Parathyroid adenoma (tissue), 2 donors: ENCODE measurements at regions not wholly inside any gene's neighbourhood (a gene's known extent, or its start where the extent isn't known, plus 50 kb on each side); places are given as distances from the start of the nearest gene placed in this dataset.

ENCODE experiments used
- H2AFZ ChIP-seq: fragments of 300-600 bp; sonication (generic); one replicate; pipeline ENCODE4 v1.7.0; 2017; ENCODE audit warnings: antibody characterized with exemption, mild to moderate bottlenecking
- H3K27ac ChIP-seq: fragments of 300-600 bp; sonication (generic); one replicate; pipeline ENCODE4 v1.7.0; 2017
- H3K27me3 ChIP-seq: fragments of 300-600 bp; sonication (generic); one replicate; pipeline ENCODE4 v1.7.0; 2017; ENCODE audit warnings: low read length; ENCODE audit not compliant: control insufficient read depth, insufficient read depth
- H3K36me3 ChIP-seq: fragments of 300-600 bp; sonication (generic); one replicate; pipeline ENCODE4 v1.7.0; 2017; ENCODE audit warnings: low read length; ENCODE audit not compliant: control insufficient read depth, insufficient read depth
- H3K4me1 ChIP-seq: fragments of 300-600 bp; sonication (generic); one replicate; pipeline ENCODE4 v1.7.0; 2017; ENCODE audit warnings: control low read depth
- H3K4me2 ChIP-seq: fragments of 300-600 bp; sonication (generic); one replicate; pipeline ENCODE4 v1.7.0; 2017; ENCODE audit warnings: low read length
- H3K4me3 ChIP-seq: fragments of 300-600 bp; sonication (generic); one replicate; pipeline ENCODE4 v1.7.0; 2017; ENCODE audit warnings: low read depth, low read length
- H3K79me2 ChIP-seq: fragments of 300-600 bp; sonication (generic); one replicate; pipeline ENCODE4 v1.7.0; 2017; ENCODE audit warnings: control low read depth
- H3K9ac ChIP-seq: fragments of 300-600 bp; sonication (generic); one replicate; pipeline ENCODE4 v1.7.0; 2017; ENCODE audit warnings: mild to moderate bottlenecking
- H3K9me3 ChIP-seq: fragments of 300-600 bp; sonication (generic); one replicate; pipeline ENCODE4 v1.7.0; 2017; ENCODE audit warnings: low read length; ENCODE audit not compliant: control insufficient read depth
- TF ChIP-seq, protein P1 (sequence below): fragments of 300-600 bp; sonication (generic); IDR thresholded peaks from one replicate; pipeline ENCODE4 v1.7.0; 2017; ENCODE audit warnings: antibody characterized with exemption, mild to moderate bottlenecking
- donor health status: primary hyperparathyroidism.

DNA sequence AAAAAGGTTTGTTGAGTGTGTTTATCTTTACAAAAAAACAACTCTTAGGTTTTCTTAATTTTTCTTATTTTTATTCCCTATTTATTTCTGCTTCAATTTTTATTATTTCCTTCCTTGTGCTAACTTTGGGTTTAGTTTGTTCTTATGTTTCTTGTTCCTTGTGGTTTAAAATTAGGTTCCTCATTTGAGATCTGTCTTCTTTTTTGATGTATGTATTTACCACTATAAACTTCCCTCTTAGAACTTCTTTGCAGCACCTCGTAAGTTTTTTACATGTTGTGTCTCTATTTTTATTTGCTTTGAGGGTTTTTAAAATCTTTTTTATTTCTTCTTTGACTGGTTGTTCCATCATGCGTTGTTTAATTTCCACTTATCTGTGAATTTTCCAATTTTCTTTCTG, 1217.1 kb upstream of the CELF2 start:
- Histone ChIP-seq H3K4me1 (no peaks in the 10 kb centered on the region), H3K79me2 (no peaks in the 10 kb centered on the region), H3K9me3 (no peaks in the 10 kb centered on the region), H3K27ac (no peak overlapping the region), H2AFZ (no peak overlapping the region), H3K9ac (no peak overlapping the region), H3K4me3 (no peak overlapping the region), H3K27me3 (no peaks in the 10 kb centered on the region), H3K4me2 (no peak overlapping the region), H3K36me3 (no peaks in the 10 kb centered on the region)
- TF ChIP-seq, protein P1, sequence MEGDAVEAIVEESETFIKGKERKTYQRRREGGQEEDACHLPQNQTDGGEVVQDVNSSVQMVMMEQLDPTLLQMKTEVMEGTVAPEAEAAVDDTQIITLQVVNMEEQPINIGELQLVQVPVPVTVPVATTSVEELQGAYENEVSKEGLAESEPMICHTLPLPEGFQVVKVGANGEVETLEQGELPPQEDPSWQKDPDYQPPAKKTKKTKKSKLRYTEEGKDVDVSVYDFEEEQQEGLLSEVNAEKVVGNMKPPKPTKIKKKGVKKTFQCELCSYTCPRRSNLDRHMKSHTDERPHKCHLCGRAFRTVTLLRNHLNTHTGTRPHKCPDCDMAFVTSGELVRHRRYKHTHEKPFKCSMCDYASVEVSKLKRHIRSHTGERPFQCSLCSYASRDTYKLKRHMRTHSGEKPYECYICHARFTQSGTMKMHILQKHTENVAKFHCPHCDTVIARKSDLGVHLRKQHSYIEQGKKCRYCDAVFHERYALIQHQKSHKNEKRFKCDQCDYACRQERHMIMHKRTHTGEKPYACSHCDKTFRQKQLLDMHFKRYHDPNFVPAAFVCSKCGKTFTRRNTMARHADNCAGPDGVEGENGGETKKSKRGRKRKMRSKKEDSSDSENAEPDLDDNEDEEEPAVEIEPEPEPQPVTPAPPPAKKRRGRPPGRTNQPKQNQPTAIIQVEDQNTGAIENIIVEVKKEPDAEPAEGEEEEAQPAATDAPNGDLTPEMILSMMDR = no peak

- Histone ChIP-seq H3K4me2 (no peak overlapping the region), H3K27me3 (no peaks in the 10 kb centered on the region), H3K36me3 (no peaks in the 10 kb centered on the region), H3K9ac (no peak overlapping the region), H3K4me3 (no peak overlapping the region), H3K4me1 (no peaks in the 10 kb centered on the region), H3K9me3 (no peaks in the 10 kb centered on the region), H3K27ac (no peak overlapping the region), H2AFZ (no peak overlapping the region), H3K79me2 (no peaks in the 10 kb centered on the region)
- TF ChIP-seq, protein P1 = no peak
These were observed 1209.8 kb upstream of the CELF2 start for GRCh38 chr10:9807846-9808245.

DNA sequence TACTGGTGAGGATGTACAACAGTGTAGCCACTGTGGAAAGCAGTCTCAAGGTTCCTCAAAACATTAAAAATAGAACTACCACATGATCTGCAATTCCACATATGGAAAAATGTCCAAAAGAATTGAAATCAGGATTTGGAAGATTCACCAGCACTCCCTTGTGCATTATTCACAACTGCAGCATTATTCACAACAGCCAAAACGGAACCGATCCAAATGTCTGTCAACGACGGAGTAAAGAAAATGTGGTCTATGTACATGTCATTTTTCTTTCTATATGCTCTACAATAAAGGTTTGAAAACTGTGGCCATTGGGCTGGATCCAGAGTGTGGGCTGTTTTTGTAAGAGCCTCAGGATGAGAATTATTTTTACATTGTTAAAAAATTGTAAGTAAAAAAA, 1206.1 kb upstream of the CELF2 start:
- TF ChIP-seq, protein P1 = no peak
- Histone ChIP-seq H3K4me1 (no peaks in the 10 kb centered on the region), H3K27me3 (no peaks in the 10 kb centered on the region), H3K27ac (no peak overlapping the region), H3K9ac (no peak overlapping the region), H2AFZ (no peak overlapping the region), H3K9me3 (no peaks in the 10 kb centered on the region), H3K4me2 (no peak overlapping the region), H3K4me3 (no peak overlapping the region), H3K36me3 (no peaks in the 10 kb centered on the region), H3K79me2 (no peaks in the 10 kb centered on the region)

DNA sequence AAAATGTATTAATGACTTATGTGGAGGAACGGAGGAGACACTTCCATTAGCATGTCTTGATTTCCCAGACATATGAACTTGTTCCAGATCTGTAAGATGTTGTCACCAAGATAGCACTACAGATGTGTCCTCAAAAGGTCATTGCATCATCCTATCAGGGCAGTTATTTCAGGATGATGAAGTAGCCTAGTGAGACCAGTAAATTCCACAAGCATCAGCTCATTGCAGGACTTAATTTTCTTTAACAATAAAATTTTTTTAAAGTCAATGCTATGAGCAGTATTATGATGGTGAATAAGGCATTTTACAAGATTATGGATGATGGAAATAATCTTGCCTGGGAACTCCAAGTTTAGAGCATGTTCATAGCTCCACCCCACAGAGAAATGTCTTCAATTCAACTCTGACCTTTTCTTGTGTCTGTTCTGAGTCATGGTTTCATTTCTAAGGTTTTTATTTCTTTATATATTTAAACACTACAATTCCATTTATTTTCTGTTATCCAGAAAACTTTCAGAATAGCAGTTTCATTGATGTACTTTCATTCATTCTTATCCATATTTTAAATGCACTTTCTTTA, 1203.3 kb upstream of the CELF2 start:
- Histone ChIP-seq H3K4me2 (no peak overlapping the region), H3K27me3 (no peaks in the 10 kb centered on the region), H2AFZ (no peak overlapping the region), H3K27ac (no peak overlapping the region), H3K4me3 (no peak overlapping the region), H3K79me2 (no peaks in the 10 kb centered on the region), H3K9me3 (no peaks in the 10 kb centered on the region), H3K4me1 (no peaks in the 10 kb centered on the region), H3K36me3 (no peaks in the 10 kb centered on the region), H3K9ac (no peak overlapping the region)
- TF ChIP-seq, protein P1 = no peak

DNA sequence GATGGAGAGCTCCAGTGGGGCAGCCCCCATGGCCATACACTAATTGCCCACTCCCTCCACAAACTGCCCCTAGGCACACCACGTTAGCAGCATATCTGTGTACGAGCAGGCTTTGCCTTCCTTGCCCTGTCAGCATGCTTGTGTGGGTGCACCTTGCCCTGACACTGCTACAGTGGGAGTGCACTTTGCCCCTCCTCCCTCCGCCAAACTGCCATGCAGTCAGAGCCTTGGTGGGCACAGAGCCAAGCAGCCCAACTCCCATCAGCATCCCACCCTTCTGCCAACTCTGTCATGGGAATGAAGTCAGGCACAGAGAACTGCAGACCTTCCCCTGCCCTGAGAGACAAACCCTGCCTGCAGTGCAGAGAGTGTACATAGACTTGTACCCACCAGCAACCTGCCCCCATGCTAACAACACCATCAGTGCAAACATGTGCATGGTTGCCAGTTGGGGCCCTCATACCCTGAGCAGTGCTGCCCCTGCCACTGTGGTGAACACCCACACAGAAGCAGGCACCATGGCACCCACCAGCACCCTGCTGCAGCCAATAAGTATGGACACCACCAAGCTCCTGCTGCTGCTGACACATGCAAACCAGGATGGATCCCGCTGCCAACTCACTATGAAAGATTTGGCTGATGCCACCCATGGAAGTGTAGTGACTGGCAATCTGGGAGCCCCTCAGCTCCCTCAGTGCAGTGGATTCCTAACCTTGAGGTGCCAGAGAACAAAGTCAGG, 1197.7 kb upstream of the CELF2 start:
- H3K4me2 ChIP-seq = no peak overlapping the region
- no peaks in the 10 kb centered on the region for H3K9me3 ChIP-seq
- no peak overlapping the region for H3K27ac ChIP-seq
- H3K36me3 ChIP-seq = no peaks in the 10 kb centered on the region
- no peaks in the 10 kb centered on the region for H3K27me3 ChIP-seq
- no peaks in the 10 kb centered on the region for H3K79me2 ChIP-seq
- H3K4me3 ChIP-seq = no peak overlapping the region
- no peaks in the 10 kb centered on the region for H3K4me1 ChIP-seq
- TF ChIP-seq, protein P1 = no peak
- H2AFZ ChIP-seq = no peak overlapping the region
- H3K9ac ChIP-seq = no peak overlapping the region
